SK-N-DZ (cell line): ENCODE measurements at regions not wholly inside any gene's neighbourhood (a gene's known extent, or its start where the extent isn't known, plus 50 kb on each side); places are given as distances from the start of the nearest gene placed in this dataset.

Source experiments
- DNase-seq: peaks from one replicate; pipeline ENCODE4 v3.0.0-alpha.2; 2015; ENCODE audit warnings: low spot score

- no peak for DNase-seq
Measured at GRCh38 chr4:174438711-174439110, 83.6 kb downstream of the HPGD start.

- no peak for DNase-seq
Measured at GRCh38 chr4:174437749-174438148, 84.5 kb downstream of the HPGD start.

GRCh38 chr4:174437324-174437723 is 85.0 kb downstream of the HPGD start:
- DNase-seq, result no peak

GRCh38 chr4:174436377-174436776 is 85.9 kb downstream of the HPGD start:
- DNase-seq, result no peak

- no peak for DNase-seq
Measured at GRCh38 chr4:174435974-174436373, 86.3 kb downstream of the HPGD start.

GRCh38 chr4:174434455-174434854 is 87.8 kb downstream of the HPGD start:
- DNase-seq, result no peak

- no peak for DNase-seq
Measured at GRCh38 chr4:174430576-174430975, 91.7 kb downstream of the HPGD start.

- DNase-seq, result no peak
Measured at GRCh38 chr4:174429701-174430410, 92.4 kb downstream of the HPGD start.

- no peak for DNase-seq
Measured at GRCh38 chr4:174427571-174428140, 94.6 kb downstream of the HPGD start.

GRCh38 chr4:174425669-174426068 is 96.6 kb downstream of the HPGD start:
- DNase-seq, result no peak

- DNase-seq, result no peak
Measured at GRCh38 chr4:174423257-174423944, 98.9 kb downstream of the HPGD start.

GRCh38 chr4:174422893-174423256 is 99.4 kb downstream of the HPGD start:
- DNase-seq, result no peak

GRCh38 chr4:174420316-174420715 is 102.0 kb downstream of the HPGD start:
- DNase-seq, result no peak

GRCh38 chr4:174418640-174419212 is 103.6 kb downstream of the HPGD start:
- no peak for DNase-seq

- no peak for DNase-seq
Measured at GRCh38 chr4:174408841-174409552, 113.3 kb downstream of the HPGD start.

GRCh38 chr4:174406383-174406782 is 115.9 kb downstream of the HPGD start:
- no peak for DNase-seq

GRCh38 chr4:174405923-174406322 is 116.4 kb downstream of the HPGD start:
- no peak for DNase-seq

- DNase-seq, result no peak
Measured at GRCh38 chr4:174404677-174405076, 117.6 kb downstream of the HPGD start.

- DNase-seq, result no peak
Measured at GRCh38 chr4:174403177-174403543, 119.1 kb downstream of the HPGD start.

GRCh38 chr4:174402470-174403176 is 118.9 kb downstream of the CEP44 start:
- no peak for DNase-seq

GRCh38 chr4:174401471-174402130 is 117.9 kb downstream of the CEP44 start:
- no peak for DNase-seq
